Daoy (cell line): ENCODE measurements at regions not wholly inside any gene's neighbourhood (a gene's known extent, or its start where the extent isn't known, plus 50 kb on each side); places are given as distances from the start of the nearest gene placed in this dataset.

Experiments used
- DNase-seq: peaks from one replicate; pipeline ENCODE4 v3.0.0-alpha.2; 2015; ENCODE audit warnings: low read depth

DNA sequence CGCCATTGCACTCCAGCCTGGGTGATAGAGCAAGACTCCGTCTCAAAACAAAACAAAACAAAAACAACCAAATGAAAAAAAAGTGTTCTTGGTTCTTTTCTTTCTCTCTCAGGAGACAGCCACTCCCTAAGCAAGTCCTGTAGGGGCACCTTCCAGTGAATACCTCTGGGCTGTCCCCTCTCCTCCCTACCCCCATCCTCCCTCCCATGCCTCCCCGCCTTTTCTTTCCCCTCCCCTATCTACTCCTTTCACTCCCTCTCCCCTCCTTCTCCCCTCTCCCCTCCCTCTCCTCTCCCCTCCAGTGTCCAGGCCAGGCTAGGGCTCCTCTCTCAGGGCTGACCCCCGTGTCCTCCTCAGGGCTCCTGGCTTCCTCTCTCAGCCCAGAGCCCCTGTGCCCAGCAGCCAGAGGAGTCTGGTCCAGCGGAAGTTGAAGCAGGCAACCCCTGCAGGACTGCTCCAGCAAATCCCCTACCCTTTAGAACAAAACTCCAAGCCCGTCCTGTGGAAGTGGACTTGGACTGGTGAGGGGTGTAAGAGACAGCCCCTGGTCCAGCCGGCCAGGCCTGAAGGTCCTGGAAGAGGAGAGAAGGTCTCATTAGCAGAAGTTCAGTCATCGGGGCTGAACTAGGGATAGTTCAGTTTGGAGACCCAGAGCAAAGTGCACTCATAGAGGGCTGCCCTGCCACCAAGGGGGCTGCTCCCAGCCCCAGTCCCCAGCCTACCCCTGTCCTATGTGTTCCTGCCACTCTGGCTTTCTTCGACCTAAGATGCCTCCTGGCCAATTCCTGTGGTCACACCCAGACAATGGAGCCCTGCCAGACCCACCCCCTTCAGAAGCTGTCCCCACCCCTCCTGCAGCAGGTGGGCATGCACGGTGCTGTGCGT lies 79.8 kb upstream of the IQSEC1 start:
- DNase-seq, result no peak

DNA sequence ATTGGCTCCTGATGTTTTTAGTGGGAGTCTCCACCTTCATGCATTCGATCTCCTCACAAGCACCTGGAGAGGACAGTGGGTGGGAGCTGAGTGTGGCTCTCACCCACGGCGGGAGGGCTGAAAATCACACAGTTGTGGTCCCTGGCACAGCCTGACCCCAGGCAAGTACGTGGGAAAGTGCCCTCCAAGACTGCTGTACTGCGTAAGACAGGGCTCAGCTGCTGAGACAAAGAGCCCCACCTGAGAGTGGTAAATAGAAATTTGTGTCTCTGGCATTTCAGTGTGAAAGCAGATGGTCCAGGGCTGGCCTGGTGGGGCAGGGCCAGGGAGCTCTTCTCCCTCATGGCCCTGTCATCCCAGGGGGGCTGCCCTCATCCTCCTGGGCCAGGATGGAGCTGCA lies 77.4 kb upstream of the IQSEC1 start:
- DNase-seq, result no peak

DNA sequence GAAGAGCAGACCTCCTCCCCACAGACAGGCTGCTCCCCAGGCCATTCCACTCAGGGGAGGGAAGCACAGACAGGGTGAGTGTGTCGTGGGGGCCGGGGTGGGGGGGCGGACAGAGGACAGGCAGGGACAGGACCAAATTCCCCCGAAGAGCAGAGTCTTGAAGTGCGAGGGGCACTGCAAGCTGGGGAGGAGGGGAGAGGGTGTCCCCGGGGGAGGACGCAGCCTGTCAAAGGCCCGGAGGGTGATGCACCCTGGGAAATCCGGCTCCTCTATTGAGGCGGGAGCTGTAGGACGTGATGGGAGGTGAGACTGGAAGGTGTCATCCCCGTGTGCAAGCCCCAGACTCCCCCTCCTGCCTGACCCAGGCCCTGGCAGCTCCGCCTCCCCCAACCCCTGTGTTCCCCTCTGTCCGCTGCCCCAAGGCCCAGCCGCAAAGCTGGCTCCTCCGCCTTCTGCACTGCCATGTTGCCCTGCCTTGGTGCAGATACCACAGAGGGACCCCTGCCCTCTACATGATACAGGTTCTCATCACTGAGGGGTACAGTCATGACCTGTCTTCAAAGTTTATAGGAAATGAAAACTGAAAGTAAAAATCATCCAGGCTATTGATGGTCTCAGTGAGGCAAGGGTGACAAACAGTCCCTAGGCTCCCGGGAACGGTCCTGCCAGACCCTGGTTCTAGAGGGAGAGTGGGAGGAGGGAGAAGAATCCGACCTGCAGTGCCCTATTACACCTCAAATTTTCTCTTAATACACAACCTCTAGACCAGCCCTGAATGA lies 76.3 kb upstream of the IQSEC1 start:
- no peak for DNase-seq

DNA sequence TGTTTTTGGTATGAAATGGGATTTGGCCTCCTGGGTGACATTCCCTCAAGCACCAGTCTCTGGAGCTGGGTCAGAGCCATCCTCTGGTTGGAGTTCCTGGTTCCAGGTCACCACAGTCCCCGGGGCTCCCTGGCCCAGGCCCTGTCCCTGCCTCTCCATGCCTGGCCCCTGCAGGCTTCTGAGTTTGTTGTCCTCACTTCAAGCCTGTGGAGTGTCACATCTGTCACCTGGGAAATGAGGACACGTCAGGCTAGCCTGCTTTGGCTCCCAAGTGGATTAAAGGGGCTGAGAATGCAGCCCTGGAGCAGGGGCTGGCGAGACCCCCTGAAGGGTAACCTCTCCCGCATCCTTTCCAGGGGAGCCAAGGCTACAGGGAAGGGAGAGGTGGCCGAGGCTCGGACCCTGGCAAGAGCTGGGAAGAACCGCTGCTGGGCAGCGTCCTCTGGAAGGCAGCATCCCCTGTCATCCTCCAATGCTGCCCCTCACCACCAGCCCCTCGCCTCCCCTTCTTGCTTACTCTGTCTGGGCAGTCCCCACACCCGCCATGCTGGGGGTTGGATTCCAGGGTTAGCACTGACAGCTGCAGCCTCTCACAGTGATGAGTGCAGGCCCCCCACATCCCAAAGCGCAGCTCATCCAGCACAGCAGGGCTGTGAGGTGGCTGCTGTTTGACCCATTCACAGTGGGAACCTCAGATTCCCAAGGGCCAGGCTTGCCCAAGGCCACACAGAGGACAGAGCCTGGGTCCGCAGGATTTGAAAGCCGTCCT lies 75.5 kb upstream of the IQSEC1 start:
- no peak for DNase-seq

DNA sequence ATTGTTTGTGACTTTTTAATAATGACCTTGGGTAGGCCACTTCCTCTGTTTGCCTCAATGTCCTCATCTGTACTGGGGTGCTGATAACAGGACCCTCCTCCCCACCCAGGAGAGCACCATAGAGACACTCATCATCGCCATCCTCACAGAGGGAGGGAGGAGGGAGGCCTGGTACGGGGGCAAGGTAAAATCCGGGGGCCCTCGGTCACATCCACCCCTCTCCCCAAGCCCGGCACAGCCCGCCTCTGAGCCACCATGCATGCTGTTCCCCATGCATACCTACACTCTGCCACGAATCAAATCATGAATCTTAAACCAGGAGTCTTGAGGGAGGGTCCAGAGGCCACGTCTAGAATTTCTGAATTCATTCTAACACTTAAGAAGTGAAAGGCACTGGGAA lies 74.9 kb upstream of the IQSEC1 start:
- DNase-seq, result no peak

DNA sequence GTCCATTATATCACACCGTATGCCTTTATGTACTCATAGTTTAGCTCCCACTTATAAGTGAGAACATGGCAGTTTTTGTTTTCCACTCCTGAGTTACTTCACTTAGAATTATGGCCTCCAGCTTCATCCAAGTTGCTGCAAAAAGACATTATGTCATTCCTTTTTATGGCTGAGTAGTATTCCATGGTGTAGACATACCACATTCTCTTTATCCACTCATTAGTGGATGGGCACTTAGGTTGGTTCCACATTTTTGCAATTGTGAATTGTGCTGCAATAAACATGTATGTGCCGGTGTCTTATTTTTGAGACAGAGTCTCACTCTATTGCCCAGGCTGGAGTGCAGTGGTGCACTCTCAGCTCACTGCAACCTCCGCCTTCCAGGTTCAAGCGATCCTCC lies 74.1 kb upstream of the IQSEC1 start:
- no peak for DNase-seq

DNA sequence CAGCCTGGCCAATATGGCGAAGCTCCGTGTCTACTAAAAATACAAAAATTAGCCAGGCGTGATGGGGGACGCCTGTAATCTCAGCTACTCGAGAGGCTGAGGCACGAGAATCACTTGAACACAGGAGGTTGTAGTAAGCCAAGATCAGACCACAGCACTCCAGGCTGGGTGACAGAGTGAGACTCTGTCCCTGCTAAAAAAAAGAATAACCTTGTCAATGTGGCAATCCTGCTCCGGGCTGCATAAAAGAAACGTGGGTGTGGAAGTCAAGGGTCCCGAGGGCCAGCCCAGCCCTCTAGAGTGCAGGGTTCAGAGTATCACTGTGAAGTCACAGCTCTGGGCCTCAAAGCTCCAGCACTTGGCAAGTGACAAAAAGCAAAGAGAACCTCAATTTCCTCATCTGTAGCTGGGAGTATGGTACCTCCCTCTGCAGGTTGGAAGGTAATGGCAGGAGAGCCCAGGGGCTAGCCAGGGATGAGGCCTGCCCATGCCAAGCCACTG lies 73.5 kb upstream of the IQSEC1 start:
- DNase-seq, result no peak

DNA sequence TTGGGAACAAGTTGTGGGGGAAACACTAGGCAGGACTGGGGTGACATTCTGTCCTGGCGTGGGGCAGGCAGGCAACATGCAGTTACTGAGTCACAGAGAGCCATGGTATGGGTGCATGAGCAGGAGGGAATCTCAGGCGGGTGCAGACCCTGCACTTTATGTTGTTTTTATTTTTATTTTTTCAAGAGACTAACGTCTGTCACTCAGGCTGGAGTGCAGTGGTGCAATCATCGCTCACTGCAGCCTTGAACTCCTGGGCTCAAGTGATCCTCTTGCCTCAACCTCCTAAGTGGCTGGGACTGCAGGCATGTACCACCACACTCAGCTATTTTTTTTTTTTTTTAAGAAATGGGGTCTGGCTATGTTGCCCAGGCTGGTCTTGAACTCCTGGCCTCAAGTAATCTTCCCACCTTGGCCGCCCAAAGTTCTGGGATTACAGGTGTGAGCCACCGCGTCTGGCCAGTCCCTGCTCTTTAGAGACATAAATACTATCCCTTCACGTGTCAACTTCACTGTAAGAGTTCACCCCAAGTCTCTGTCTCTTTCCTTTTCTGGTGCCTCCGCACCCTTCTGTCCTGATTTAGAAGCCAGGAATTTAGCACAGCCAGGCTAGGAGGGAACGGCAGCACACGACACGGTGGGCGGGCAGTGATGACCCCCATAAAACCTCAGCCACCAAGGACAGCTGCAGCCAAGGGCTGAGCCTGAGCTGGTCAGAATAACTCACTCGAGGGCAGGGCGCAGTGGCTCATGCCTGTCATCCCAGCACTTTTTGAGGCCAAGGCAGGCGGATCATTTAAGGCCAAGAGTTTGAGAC lies 72.8 kb upstream of the IQSEC1 start:
- DNase-seq, result no peak

DNA sequence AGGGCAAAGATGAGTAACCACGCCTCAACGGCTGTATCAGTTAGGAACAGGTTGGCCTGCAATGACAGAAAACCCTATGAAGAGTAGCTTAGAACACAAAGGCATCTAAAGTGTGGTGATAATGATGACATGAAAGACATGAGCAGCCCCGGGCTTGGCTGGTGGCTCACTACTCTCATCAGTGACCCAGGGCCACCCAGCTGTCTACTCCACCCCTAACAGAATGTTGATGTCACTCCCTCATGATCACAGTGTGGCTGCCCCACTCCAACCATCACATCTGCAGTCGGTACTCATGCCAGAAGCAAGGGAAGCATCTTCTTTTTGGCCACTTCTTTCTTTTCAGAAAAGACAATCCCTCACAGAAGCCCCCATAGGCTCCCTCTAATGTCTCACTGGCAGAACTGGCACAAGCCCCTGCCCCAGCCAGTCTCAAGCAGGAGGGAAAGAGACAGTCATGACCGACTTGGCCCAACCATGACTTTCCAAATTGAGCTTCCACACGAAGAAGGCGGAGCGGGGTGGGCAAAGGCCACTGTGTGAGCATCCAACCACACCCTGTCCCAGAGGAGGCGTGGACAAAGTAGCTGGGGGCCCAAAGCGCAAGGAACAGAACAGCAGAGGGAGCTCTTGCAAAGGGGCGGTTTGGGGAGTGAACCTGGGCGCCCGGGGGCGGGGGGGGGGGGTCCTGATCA lies 72.0 kb upstream of the IQSEC1 start:
- DNase-seq, result no peak

DNA sequence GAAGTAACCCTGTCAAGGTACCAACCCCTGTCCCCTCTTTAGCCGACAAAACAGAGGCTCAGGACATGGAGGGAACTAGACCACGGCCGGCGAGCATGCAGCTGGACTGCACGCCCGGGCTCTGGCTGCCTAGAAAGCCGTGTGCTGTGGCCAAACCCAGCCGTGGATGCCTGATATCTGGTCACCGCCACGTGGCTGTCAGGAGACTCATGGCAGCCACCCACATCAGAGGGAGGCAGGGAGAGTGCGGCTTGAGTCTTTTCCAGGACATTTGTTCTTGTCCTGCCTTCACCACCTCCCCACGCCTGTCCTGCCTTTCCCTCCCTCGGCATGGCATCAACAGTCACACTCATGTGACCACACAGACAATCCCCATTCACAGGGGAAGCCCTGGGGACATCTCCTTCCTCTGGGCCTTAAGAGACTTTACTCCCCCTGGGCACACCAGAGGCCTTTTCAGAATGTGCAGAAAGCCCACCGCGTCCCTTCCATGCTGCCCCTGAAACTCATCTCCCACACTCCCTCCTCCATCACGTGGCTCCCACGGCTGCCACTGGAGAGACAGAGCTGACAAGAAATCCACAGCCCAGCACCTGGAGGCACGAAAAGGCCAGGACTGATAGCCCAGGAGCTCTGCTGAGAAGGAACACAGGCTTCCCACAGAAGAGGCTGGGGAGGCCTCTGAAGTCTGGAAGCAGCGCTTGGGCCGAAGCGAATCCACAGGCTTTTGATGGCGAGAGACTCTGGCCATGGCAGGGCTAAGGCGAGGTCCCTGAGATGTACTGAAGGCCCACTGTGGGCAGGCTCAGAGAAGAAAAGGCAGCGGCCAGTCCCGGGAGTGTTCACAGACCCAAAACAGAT lies 71.2 kb upstream of the IQSEC1 start:
- no peak for DNase-seq

DNA sequence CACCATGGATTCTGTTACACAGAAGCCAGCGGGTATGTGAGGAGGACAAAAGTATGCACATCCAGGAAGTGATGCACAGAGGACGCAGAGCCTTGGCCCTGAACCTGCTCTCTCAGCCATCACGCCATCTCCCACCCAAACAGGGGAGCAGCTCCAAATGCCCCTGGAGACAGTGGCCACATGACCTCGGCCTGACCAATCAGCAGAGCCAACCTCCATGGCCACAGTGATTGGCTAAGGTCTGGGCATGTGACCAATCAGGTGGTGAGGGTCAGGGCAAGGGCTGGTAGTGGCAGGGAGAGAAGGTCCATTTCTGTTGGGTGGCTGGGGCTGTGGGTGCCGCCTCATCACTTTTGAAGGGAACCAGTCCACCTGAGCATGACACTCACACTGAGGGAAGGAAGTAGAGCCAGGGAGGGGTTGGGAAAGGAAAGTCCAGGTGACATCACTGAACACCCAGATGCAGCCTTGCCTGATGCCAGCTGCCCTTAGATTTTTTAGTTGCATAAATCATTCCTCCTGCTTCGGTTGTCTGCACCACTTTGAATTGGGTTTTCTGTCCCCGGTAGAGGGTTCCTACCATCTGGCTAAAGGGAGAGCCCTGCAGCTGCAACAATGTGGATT lies 70.3 kb upstream of the IQSEC1 start:
- no peak for DNase-seq

DNA sequence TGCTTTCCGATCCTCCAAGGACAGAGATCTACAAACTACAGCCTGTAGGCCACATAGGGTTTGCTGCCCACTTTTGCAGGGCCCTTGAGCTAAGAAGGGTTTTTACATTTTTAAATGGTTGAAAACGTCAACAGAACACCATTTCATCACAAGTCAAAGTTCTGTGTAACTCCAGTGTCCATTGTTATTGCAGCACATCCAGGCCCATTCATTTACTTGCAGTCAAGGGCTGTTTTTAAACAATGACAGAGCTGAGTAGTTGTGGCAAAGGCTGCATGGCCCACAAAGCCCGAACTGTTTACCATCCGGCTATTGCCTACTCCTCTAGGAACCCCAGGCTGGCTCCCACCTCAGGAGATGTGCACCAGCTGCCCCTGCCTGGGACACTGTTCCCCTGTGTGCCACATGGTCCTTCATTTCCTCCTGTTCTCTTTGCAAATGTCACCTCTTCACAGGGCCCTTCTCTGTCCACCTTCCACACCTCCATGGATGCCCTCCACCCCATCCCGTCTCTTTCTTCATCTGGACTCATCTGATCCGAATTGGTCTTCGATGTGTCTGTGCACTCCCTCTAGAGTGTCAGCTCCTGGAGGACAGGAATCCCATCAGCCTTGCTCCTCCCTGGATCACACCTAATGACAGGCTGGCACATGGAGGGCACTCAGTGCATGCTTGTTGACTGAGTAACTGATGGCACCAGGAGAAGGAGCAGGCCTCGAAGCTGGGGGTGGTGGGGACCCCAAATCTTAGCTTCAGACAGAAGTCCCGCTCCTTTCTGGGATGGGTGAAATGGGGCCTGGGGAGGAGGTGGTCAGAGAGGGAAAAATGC lies 69.5 kb upstream of the IQSEC1 start:
- DNase-seq, result no peak

DNA sequence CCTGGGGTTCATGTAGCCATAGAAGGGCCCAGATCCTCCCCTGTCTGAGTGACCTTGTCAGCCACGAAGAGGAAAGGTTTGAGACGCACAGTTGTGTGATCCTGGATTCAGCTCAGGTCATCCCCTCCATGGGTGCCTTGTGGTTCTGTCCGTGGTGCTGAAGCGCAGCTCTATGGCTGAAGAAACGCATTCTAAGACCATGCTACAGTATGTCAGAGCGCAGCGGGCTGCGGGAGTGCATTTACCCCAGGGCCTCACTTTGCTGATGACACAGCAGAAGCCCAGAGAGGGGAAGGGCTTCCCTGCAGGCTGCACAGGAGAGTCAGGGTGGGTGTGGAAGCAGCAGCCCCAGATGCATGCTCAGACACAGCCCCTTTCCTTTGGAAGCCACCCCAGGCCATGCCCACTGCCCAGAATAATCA lies 68.8 kb upstream of the IQSEC1 start:
- peak; percentile 57 for DNase-seq

DNA sequence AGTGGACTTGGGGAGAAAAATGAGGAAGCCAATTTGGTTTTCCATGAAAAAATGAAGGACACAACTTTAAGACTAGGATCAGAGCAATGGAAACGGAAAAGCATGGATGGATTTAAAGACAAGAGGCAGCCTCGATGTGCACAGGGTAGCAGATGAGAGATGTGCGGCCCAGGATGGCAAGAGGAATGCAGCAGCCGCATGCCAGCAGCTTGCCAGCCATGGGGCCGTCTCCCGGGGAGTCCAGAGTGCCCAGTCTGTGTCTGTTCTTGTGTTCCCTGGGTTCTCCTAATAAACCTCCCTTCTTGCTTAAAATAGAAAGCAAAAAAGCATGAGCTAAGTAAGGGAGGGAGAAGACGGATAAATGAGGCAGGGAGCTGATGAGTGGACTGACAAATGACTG lies 68.0 kb upstream of the IQSEC1 start:
- DNase-seq, result no peak

DNA sequence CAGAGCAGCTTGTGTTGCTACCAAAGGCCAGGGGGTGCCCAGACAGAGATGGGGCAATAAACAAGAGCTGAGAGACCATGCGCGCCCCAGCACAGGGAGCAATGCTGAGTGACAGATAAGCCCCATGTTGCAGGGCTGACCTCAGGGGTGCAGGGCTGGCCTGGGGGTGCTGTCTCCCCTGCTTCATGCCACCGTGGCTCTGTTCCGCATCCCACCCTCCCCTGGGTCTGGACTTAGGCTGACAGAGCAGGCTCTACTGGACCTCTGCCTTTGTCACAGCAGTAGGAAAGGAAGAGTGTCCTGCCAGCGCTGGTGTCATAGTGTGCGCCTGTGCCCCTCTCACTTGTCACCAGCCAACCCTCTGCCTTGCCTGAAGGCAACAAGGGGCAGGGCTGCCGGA lies 67.4 kb upstream of the IQSEC1 start:
- DNase-seq, result no peak

DNA sequence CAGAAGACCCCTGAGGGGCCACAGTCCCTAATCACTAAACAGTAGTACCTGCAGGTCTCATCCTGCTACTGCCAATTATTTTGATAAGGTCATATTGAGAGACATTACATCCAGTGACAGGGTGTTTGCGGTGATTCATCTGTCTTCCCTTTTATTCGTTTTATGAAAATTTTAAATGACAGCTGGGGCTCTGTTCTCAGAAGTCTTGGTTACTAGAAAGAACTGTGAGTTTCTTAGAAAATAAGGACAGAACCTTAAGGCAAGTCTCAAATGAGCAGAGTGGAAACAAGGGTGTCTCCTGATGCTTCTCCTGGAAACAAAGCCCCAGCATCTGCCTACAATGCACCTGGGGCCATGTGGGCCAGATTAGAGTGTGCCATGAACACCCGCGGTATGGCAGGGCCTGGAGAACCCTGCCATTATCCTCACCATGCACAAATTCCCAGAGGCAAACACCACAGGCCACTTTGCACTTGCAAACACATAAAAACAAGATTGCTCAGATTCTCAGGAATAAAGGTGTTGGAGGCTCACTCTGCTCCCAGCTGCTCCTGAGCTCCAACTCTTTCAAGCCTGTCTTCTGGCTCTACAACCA lies 66.3 kb upstream of the IQSEC1 start:
- DNase-seq, result no peak

DNA sequence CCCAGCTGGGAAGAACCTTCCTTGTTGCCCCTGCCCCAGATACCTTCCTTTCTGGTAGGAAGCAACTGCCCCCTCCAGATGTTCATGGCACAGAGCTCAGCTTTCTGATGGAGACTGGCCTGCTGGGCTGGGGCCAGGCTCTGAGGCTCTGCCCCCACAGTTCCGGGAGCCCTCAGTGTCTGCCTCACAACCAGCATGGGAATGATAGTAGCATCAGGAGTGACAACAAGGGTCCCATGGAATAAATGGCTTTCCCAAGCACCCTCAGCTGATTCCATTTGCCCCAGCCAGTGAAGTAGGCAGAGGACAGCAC lies 65.6 kb upstream of the IQSEC1 start:
- no peak for DNase-seq
